Dedifferentiated amniotic fluid mesenchymal stem cell (primary cell): ENCODE measurements at regions not wholly inside any gene's neighbourhood (a gene's known extent, or its start where the extent isn't known, plus 50 kb on each side); places are given as distances from the start of the nearest gene placed in this dataset.
"Not testable (repeated sequence)": the region's sequence is repeated elsewhere in the genome, so short reads cannot be mapped to it uniquely, and the experiment has no call there.

Source experiments
- DNase-seq: peaks from one replicate; pipeline ENCODE4 v3.0.0-alpha.2; 2016; ENCODE audit errors: extremely low spot score

DNA sequence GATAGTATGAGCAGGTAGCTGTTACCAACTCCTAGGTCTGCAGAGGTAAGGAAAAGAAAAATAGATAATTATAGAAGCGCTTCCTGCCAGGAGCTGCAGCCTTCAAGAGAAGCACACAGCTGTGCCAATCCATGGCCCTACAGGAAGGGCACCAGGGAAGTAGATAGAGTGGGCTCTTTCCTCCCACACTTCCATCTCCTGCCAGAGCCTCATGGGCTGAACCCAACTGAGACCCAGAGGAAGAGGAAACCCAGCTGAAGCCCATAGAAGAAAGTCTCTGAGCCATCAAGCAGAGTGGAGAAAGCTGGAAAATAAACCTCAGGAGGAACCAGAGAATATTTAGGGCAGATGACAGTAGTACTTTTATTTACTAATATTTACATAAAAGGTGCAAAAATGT is 146.7 kb upstream of the ATXN1 start:
- DNase-seq = no peak

DNA sequence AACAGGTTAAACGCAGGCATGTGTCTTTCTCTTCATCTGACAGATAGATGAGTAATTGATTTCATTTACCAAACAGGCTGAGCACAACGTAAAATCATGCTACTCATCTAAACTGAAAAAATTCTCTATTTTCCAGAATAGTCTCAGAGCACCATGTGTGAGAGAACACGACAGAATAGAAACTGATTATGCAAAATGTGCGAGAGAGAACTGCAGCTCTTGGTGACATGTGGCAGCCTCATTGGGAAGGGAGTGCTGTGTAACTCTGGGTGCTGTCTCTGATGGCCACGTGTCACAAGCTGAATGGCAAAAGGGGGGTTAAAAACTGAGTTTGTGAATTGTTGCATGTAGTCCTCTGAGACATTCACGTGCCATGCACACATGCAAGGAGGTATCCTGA is 143.7 kb upstream of the ATXN1 start:
- DNase-seq = no peak

DNA sequence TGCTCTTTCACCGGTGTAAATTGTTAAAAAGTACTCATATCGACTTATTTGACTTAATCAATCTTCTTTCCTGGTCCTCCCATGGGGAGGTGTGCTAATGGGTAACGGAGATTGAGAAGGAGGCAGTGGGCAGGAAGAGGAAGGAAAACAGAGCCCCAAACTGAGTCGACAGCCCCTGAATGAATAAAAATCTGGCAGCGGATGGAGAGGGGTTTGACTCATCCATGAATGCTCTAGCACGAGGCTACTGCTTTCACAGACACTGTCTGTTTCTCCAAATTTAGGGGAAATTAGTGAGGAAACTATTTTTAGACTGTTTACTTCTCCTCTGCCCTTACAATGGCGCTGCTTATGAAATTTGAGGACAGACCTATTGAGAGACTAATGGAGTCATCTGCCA is 142.2 kb upstream of the ATXN1 start:
- peak; percentile 31 for DNase-seq

DNA sequence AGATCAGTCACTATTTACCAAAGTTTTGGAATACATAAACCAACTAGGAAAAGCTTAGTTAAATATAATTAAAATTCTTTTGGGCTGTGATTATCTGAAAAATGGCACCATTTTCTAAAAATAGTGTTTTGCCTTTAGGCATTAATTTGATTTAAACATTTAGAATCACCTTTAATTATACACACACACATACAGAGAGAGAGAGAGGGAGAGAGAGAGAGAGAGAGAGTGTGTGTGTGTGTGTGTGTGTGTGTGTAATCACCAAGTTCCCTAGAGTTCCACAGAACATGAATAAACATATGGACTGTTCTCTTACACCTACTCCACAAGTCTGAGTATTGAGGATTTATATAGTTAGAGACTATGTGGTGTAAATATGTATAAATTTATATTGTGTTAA is 141.2 kb upstream of the ATXN1 start:
- DNase-seq = no peak

DNA sequence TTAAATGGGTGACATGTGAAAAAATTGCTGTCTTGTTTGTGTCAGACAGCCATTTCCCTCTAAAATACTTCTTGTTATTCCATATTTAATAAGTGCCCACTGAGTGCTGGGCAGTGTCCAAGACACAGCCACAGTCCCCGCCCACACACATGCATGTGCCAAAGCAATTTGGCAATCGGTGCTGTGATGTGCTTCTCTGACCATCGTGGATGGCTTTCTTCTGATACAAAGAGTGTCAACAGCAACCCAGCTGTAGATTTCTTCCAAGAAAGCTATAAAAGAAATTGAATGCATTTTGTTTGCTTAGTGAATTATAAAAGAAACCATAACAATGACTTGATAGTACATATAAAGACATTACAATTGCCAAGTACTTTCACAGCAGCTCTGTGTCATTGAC is 140.5 kb upstream of the ATXN1 start:
- DNase-seq = peak; percentile 44

DNA sequence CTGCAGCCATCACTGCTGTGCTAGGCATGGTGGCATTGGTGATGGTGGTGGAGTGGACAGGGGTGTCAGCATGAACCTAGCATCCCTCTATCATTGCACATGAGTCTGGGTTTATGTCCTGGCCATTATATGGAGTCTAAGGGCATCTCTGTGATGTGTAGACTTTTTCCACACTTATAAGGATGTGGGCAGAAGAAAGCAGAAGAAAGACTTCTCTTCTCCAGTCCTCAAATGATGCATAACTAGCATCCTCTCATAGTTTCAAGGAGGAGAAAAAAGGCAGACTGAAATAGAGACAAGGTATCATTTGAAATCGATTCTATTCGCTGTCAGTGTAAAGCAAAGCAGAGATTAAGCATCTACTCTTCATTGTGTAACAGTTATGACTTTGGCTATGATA is 140.0 kb upstream of the ATXN1 start:
- DNase-seq = no peak

DNA sequence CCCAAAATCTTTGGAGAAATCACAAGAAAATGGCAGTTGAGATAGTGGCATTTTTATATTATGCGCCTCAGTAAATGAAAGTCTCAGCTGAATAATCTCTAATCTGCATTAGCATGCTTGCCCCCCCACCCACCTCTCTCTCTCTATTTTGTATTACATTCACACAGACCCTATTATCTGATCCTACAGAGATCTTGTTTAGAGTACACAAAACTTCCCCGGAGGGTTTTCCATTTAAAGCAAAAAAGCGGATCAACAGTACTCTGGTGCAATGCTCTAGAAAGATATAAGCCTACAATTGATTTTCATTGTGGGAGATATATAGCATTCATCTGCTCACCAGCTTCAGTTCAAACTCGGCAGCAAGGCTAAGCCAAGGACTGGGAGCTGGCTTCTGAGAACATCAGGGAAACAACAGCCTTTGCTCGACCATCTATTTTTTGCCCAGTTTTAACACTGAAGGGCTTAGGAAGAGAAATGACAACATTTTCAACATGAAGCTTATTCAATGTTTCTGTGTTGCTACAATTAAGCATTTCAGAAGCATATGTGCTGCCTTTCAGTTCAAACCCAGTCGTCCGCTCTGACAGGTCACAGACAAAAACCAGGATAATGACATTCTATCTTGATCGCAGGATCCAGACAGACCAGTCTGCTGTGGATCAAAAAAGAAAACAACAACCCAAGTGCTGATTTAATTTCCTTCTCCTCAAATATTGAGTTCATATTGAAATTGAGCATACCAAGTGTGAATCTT is 137.6 kb upstream of the ATXN1 start:
- no peak for DNase-seq

DNA sequence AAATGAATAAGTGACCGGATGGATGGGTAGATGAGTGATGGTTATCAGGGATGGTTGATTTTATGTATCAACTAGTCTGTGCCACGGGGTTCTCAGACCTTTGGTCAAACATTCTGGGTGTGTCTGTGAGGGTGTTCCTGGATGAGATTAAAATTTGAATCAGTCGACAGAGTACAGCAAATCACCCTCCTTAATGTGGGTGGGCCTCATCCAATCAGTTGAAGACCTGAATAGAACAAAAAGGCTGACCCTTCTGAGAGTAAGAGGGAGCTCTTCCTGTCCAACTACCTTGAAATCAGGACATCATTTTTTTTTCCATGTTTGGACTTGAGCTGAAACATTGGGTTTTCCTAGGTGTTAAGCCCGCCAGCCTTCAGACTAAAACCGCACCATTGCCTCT is 136.4 kb upstream of the ATXN1 start:
- DNase-seq = no peak

DNA sequence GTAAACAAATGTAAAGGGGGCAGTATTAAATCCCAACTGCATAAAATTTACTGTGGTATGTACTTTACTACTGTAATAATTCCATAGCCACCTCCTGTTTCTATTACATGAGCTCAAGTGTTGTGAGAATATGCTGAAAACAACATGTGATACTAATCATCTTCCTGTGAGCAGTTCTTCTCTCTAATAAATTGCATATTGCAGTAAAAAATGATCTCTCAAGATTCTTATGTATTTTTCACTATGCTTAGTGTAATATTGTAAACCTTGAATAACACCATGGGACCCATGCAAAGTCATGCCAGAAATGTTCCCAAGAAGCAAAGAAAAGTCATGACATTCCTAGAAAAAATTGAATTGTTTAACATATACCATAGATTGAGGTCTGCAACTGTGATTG is 133.0 kb upstream of the ATXN1 start:
- DNase-seq = no peak

DNA sequence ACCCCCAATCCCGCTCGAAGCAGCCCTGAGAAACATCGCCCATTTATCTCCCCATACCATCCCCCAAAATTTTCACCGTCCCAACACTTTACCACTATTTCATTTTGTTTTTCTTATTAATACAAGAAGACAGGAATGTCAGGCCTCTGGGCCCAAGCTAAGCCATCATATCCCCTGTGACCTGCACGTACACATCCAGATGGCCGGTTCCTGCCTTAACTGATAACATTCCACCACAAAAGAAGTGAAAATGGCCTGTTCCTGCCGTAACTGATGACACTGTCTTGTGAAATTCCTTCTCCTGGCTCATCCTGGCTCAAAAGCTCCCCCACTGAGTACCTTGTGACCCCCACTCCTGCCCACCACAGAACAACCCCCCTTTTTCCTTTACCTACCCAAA is 129.8 kb upstream of the ATXN1 start:
- DNase-seq = not testable (repeated sequence)

DNA sequence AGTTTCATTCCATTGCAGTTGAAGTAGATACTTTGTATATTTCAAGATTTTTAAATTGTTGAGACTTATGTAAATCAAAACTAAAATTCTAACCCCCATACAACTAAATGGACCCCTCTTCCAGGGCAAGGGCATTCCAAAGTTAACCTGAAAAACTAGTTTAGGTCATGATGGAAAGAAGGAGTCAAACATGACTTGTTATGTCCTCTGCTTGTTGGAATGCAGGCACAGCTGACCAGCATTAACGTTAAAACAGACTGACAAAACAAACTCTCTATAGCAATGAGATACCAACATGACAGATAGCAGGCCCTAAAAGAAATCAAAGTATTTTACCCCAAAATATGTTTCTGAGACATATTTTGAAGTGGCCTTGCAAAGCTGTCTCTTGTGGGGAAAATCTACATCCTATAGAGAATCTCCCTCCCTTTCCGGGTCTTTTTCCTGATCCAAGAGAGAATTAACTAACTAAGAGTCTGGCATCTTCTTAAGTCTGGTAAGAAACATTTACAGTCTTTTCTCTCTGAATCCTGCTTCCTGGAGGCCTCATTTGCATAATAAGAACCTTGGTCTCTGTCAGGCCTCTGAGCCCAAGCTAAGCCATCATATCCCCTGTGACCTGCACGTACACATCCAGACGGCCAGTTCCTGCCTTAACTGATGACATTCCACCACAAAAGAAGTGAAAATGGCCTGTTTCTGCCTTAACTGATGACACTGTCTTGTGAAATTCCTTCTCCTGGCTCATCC is 124.3 kb upstream of the ATXN1 start:
- DNase-seq = peak; percentile 9

DNA sequence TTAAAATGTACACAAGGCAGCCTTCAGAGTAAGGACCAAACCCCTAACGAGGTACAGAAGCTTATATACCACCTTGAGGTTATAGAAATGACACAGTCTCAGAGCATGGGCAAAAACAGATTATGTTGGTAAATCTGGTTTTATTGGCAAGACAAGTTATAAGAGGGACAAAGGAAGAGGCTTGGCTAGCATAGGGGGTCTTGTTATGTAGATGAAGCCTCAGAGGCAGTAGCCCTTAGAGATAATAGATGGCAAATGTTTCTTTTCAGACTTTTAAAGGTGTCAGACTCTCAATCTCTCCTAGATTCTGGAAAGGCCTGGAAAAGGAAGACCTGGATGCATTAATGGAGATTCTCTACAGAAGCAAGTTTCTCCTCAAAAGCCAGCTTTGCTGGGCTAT is 123.3 kb upstream of the ATXN1 start:
- DNase-seq = no peak

DNA sequence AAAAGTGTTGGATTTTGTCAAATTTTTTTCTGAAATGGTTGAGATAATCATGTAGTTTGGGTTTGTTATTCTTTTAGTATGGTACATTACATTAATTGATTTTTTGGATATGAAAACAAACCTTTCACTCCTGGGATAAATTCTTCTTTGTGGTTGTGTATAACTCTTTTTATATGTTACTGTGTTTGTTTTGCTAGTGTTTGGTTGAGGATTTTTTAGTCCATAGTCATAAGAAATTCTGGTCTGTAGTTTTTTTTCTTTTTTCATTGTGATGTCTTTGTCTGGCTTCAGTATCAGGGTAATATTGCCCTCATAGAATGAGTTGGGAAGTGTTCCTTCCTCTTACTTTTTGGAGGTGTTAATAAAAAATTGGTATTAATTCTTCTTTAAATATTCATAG is 122.2 kb upstream of the ATXN1 start:
- DNase-seq = no peak

DNA sequence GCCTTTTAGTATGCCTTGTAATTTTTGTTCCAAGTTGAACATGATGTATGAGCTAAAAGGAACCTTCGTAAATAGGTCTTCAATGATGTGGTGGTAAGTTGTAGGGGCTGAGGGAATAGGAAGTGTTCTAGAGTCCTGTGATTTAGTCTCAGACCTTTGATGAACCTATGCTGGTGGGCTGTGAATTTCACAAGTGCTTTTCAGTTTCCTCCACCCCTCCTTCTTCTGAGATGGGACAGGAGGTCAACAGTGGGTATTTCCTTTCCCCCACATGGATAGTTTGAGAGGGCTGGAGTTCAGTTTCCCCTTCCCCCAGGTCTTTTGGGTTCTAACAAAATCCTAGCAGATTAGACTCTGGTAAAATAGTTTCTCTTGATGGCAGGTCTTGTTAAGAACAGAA is 121.0 kb upstream of the ATXN1 start:
- DNase-seq = no peak

DNA sequence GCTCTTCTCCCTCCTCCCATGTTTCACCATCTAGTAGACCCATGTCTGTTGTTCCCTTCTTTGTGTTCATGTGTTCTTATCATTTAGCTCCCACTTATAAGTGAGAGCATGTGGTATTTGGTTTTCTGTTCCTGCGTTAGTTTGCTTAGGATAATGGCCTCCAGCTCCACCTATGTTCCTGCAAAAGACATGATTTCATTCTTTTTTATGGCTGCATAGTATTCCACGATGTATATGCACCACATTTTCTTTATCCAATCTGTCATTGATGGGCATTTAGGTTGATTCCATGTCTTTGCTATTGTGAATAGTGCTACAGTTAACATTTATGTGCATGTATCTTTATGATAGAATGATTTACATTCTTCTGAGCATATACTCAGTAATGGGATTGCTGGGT is 115.6 kb upstream of the ATXN1 start:
- DNase-seq = not testable (repeated sequence)

DNA sequence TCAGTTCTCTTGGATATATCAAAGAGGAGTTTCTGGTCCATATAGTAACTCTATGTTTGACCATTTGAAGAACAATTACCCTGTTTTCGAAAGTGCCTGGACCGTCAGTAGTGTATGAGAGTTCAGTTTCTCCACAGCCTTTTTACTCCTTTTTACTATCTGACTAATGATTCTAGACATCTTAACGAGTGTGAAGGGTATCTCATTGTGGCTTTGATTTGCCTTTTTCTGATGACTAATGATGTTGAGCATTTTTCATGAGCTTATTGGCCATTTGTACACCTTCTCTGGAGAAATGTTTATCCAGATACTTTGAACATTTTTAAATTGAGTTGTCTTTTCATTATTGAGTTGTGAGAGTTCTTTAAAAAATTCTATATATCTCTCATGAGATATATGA is 114.9 kb upstream of the ATXN1 start:
- no peak for DNase-seq

DNA sequence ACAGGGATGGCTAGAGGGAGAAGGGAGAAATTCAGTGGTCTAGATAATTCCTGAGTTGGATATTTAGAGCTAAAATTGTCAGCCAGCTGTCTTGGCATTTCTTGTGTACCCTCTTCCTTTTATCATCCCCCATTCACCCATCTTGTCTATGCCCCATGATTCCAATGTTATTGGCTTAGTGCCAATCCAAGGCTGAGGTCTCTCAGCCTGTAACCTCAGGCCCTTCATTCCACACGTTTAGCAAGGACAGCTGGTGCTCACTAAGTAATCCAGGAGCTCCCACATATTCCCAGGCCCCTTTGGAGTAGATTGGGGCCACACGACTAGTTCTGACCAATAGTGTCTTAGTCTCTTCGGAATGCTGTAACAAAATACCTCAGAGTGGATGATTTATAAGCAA is 112.4 kb upstream of the ATXN1 start:
- no peak for DNase-seq

DNA sequence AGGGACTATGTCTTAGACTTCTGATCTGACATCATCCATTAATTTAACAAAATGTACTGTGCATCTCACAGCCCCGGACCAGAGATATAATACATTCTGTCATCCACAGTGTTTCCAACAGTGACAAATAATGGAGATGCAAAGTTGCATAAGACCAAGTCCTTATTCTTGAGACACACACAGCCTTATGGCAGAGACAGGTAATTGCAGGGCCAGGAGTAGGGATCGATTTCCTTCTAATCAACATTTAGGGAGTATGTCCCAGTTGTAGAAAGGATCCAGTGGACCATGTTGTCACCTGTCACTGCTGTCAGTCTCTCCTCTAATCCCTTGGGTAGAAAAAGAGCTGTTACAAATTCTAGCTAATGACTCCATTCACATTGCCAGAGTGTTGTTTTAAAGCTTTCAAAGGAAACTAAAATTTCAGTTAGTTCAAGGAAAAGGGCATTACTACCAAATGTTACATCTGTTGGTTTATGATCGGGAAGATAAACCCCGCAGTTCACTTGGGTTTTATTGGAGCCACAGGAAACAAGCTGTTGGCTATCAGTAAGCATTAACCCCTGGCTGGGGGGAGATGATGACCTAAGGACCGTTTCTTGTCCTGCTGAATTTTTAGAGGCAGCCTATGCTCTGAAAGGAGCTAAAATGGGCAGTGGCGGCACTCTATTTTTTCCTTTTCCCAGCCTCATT is 111.4 kb upstream of the ATXN1 start:
- DNase-seq = no peak

DNA sequence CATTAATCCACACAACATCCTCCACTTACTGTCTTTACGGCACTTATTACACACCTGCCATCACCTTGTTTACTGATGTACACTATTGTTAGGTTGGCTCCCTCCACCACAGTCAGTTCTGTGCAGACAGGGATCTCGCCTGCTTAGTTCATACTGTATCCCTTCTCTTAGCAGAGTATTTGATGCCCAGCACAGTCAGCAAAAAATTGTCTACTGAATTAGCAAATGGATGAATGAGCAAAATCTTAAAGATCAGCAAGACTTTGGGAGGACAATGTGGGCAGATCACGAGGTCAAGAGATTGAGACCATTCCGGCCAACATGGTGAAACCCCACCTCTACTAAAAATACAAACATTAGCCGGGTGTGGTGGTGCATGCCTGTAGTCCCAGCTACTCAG is 109.8 kb upstream of the ATXN1 start:
- DNase-seq = no peak

DNA sequence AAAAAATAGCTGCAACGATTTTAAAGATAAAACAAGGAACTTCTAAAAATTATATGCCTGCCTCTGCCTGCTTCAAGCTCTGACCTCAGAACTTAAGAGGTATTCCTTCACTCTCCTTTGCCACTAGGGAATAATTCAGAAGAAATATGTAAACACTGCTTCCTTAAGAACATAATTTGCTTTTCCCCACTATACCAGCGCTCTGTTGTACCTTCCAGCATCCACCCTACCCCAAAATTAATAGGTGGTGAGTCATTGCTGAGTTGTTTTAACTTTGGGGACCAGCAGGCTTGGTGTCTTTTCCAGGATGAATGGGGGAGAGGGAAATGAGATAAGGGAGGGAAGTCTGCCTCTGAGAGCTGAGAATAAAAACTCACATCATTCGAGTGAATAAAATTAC is 107.7 kb upstream of the ATXN1 start:
- DNase-seq = no peak

DNA sequence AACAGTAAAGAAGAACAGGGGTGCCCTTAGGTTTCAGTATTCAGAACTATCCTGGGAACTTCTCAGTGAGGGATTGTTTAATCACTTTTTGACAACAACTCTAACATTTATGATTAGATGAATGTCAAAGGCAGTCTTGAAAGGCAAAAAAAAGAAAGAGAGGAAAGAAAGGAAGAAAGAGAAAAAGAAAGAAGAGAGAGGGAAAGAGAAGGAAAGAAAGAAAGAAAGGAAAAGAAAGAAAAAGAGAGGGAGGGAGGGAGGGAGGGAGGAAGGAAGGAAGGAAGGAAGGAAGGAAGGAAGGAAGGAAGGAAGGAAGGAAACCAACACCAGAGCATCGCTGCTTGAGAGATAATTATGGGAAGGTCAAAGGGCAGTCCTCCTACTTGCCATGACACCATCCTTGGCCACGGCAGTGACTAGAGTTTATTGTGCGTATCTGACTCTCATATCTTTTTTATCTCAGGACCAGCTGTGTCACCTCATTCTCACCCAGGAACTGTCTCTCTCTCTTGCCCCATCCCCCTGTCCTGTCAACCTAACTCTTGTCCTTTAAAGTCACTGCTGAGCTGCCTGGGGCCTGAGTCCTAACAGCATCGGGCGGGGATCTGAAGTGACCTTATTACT is 96.8 kb upstream of the ATXN1 start:
- DNase-seq = no peak

DNA sequence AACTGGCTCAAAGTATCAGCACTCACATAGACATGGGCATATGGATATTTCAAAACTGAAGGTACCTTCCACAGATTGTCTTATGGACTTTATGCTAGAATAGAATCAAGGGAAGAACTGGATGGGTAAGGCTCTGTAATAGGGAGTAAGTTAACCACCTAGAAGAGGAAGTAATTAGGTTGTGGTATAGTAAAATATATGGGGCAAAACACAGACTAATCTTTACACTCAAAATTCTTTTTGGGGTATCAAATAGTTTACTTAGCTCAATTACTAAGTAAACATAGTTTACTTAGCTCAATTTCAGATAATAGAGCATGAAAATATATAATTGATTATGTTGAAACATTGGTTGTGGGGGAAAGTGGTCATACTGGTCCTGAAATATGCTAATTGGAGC is 94.2 kb upstream of the ATXN1 start:
- DNase-seq = no peak

DNA sequence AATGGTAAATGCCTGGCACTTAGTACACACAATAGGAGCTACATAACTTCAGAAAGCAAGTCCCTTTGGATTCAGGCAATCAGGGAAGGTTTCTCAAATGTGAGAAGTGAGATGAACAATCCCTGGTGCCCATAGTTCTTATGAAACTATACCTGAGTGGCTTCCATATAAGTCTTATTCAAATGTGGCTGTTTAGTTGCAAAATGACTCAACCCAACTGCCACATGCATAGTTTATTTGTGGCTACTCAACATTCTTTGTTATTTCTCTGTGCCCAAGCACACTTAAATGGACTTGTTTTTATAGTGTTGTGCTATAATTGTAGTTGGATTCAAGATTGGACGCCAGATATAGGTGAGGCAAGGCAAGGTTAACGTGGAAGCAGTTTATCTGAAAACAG is 93.7 kb upstream of the ATXN1 start:
- DNase-seq = no peak
